Pancreas (tissue), 10 donors: ENCODE measurements at regions not wholly inside any gene's neighbourhood (a gene's known extent, or its start where the extent isn't known, plus 50 kb on each side); places are given as distances from the start of the nearest gene placed in this dataset.

ENCODE experiments used
- ATAC-seq, 4 donors: fragments of 200-7000 bp; cut with Tn5 transposase; one replicate each; pipeline versions ENCODE4 v1.8.0 to v1.9.1; 2020; ENCODE audit warnings: mild to moderate bottlenecking in 4 of 4, moderate library complexity in 4 of 4
- DNase-seq, 6 donors: peaks; one replicate each; pipeline ENCODE4 v3.0.0-alpha.2; 2020
- FAIRE-seq: peaks from 2 replicates; lab custom pipeline; 2012; peaks lifted over from hg19 to GRCh38; lab: Jason Lieb, UNC
- H3K27ac ChIP-seq, 4 donors: fragments of 200-600 bp; sonication (generic); 1 replicate in 3 of 4; 2 replicates in 1 of 4; pipeline versions ENCODE4 v1.5.0 to v1.8.0; 2020
- H3K27me3 ChIP-seq, 4 donors: fragments of 200-600 bp; one replicate each; pipeline ENCODE4 v1.8.0; 2021
- H3K36me3 ChIP-seq, 3 donors: fragments of 200-600 bp; sonication (generic) in 1 of 3; one replicate each; pipeline versions ENCODE4 v1.5.0 to v1.8.0; 2020 to 2021
- H3K4me1 ChIP-seq, 3 donors: fragments of 200-600 bp; one replicate each; pipeline ENCODE4 v1.8.0; 2021
- H3K4me3 ChIP-seq, 4 donors: fragments of 200-600 bp; sonication (generic) in 2 of 4; one replicate each; pipeline versions ENCODE4 v1.5.0 to v1.8.0; 2020 to 2021
- H3K9me3 ChIP-seq, 4 donors: fragments of 200-600 bp; one replicate each; pipeline ENCODE4 v1.8.0; 2021
- CTCF ChIP-seq, 4 donors: fragments of 200-600 bp; sonication (generic) in 3 of 4; IDR thresholded peaks; one replicate each; pipeline versions ENCODE4 v1.5.0 to v1.8.0; 2021; ENCODE audit warnings: antibody characterized with exemption in 4 of 4
- WGBS, 2 donors: extraction: QIAGEN DNeasy Blood & Tissue Kit; methylation state at CpG; one replicate each; pipeline ENCODE4 v1.1.7; 2013; 5-methylcytosine and 5-hydroxymethylcytosine counted together
- intact Hi-C, 3 donors: fragments of 100-400 bp; cut with DNase I; formaldehyde crosslinking; loops; one replicate each; pipeline versions ENCODE4 v1.11.1 to v1.14.2; 2022
- donor health status: healthy with polysubstance abuse.
- donor health status: DM: no; HTN: no; CAD: no; lungs with moderate emphysema.
- donor health status: DM: no; HTN: no; CAD: no.
- donor health status: control.
- donor health status: control.
- donor health status: Bipolar disorder and iron deficiency.
- donor health status: DM: yes; HTN: yes; CAD: no.
- donor health status: DM: no; HTN: no; CAD: no.
- donor health status: DM: no; HTN: no; CAD: no.
- donor health status: DM: yes; HTN: yes; CAD: no.

GRCh38 chr1:198447468-198447867 lies 93.0 kb downstream of the ATP6V1G3 start:
- no peak for TF ChIP-seq CTCF (IDR thresholded peaks at IDR 0.05)
- ATAC-seq (no peak), FAIRE-seq (no peak), DNase-seq (no peak)
- no peak overlapping the region for H3K27ac ChIP-seq
- no peaks in the 10 kb centered on the region for H3K9me3 ChIP-seq
- H3K4me1 ChIP-seq: peaks cover 0 to 6% (median 0%) of the 10 kb centered on the region in 3 donors
- WGBS, 2 donors: 58 to 67% methylated on average over 1 of the region's 1 CpG
- H3K36me3 ChIP-seq: no peaks in the 10 kb centered on the region
- intact Hi-C loops: no loop called here
- H3K4me3 ChIP-seq: no peak overlapping the region
- H3K27me3 ChIP-seq: no peaks in the 10 kb centered on the region

DNA sequence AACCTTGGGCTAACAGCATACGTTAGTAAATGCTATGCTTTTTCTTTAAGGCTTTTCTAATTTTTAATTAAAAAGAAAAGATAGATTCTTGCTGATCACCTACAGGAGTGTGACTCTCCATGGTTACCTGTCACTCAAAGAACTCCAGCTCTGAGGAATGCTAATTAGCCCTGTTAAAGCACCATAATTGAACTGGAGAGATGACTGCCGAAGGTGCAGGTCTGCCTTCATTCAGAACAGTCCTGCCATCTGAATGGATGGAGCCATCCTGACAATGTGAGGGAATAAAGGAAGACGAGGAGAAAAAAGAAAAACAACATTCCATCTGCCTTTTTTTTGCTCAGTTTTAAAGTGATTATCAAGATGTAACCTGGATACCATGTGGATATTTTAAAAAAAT lies 94.6 kb downstream of the ATP6V1G3 start:
- DNase-seq: no peak
- Histone ChIP-seq H3K27me3 (no peaks in the 10 kb centered on the region), H3K27ac (no peak overlapping the region), H3K36me3 (no peaks in the 10 kb centered on the region), H3K4me1 (peaks cover 0 to 6% (median 0%) of the 10 kb centered on the region in 3 donors), H3K4me3 (no peak overlapping the region), H3K9me3 (no peaks in the 10 kb centered on the region)
- WGBS, 2 donors: 61 to 67% methylated on average over 3 of the region's 3 CpGs
- intact Hi-C loops: no loop called here
- no peak for ATAC-seq
- no peak for TF ChIP-seq CTCF (IDR thresholded peaks at IDR 0.05)
- FAIRE-seq: no peak

DNA sequence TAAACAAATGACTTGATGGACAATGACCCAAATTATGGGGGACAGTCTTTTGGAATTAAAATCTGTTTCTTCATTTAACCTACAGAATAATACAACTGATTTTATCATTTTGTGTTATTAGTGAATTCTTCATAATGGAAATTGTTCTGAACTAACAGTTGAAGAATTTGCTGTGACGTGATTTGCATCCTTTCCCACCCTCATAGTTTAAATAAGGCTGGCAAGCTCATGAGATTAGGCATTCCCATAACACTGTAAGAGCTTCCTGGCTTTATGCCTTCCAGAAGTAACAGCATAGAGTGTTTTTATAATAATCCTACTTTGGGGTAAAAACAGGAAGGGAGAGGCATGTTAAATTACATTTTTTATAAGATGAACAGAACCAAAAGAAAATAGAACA lies 95.7 kb downstream of the ATP6V1G3 start:
- Histone ChIP-seq H3K9me3 (no peaks in the 10 kb centered on the region), H3K27me3 (no peaks in the 10 kb centered on the region), H3K4me1 (peaks cover 0 to 3% (median 0%) of the 10 kb centered on the region in 3 donors), H3K36me3 (no peaks in the 10 kb centered on the region), H3K4me3 (no peak overlapping the region), H3K27ac (no peak overlapping the region)
- 62 to 71% methylated on average over 1 of the region's 1 CpG for WGBS, 2 donors
- ATAC-seq: no peak
- no peak for TF ChIP-seq CTCF (IDR thresholded peaks at IDR 0.05)
- intact Hi-C loops: no loop called here
- no peak for DNase-seq
- no peak for FAIRE-seq

GRCh38 chr1:198443365-198444233 lies 96.9 kb downstream of the ATP6V1G3 start:
- intact Hi-C loops: no loop called here
- FAIRE-seq: no peak

More at GRCh38 chr1:198443365-198444233, 96.9 kb downstream of the ATP6V1G3 start:
- ATAC-seq (peak in 2 of 4 donors; percentile 53 to 58), DNase-seq (no peak)
- H3K4me1 ChIP-seq: no peaks in the 10 kb centered on the region
- no peaks in the 10 kb centered on the region for H3K9me3 ChIP-seq
- TF ChIP-seq CTCF (IDR thresholded peaks at IDR 0.05): no peak
- H3K36me3 ChIP-seq: no peaks in the 10 kb centered on the region
- no peak overlapping the region for H3K4me3 ChIP-seq
- H3K27me3 ChIP-seq: no peaks in the 10 kb centered on the region
- no peak overlapping the region for H3K27ac ChIP-seq
- 75 to 86% methylated on average over 5 of the region's 5 CpGs for WGBS, 2 donors
